ENCODE measurements at regions not wholly inside any gene's neighbourhood (a gene's known extent, or its start where the extent isn't known, plus 50 kb on each side); places are given as distances from the start of the nearest gene placed in this dataset.

- no peaks in the 10 kb centered on the region for H3K36me3 ChIP-seq
- TF ChIP-seq CTCF (IDR thresholded peaks at IDR 0.05; ENCODE audit: borderline replicate concordance), result no peak
- intact Hi-C loops (cut with micrococcal nuclease), result no loop called here
- DNase-seq, result no peak
- no peak overlapping the region for H3K4me3 ChIP-seq
- H3K4me1 ChIP-seq, result no peaks in the 10 kb centered on the region
- no peaks in the 10 kb centered on the region for H3K27me3 ChIP-seq (ENCODE audit: low read depth)
- H3K9me3 ChIP-seq (replicated peaks), result no peaks in the 10 kb centered on the region
- no peak overlapping the region for H3K27ac ChIP-seq (replicated peaks)
These were observed 121.2 kb upstream of the LNX1 start for GRCh38 chr4:53712408-53713020.

- Histone ChIP-seq H3K36me3 (no peaks in the 10 kb centered on the region), H3K27me3 (ENCODE audit: low read depth) (no peaks in the 10 kb centered on the region), H3K27ac (replicated peaks) (no peak overlapping the region), H3K9me3 (replicated peaks) (no peaks in the 10 kb centered on the region), H3K4me3 (no peak overlapping the region), H3K4me1 (no peaks in the 10 kb centered on the region)
- DNase-seq, result no peak
- TF ChIP-seq CTCF (IDR thresholded peaks at IDR 0.05; ENCODE audit: borderline replicate concordance), result no peak
- intact Hi-C loops (cut with micrococcal nuclease), result no loop called here
These were observed 120.6 kb upstream of the LNX1 start for GRCh38 chr4:53711926-53712325.

GRCh38 chr4:53709693-53710092, 118.4 kb upstream of the LNX1 start:
- no peak overlapping the region for H3K27ac ChIP-seq (replicated peaks)

GRCh38 chr4:53707491-53707890, 116.2 kb upstream of the LNX1 start:
- TF ChIP-seq CTCF (IDR thresholded peaks at IDR 0.05; ENCODE audit: borderline replicate concordance), result no peak
- Histone ChIP-seq H3K9me3 (replicated peaks) (no peaks in the 10 kb centered on the region), H3K4me1 (peaks cover 38% of the 10 kb centered on the region), H3K27me3 (ENCODE audit: low read depth) (no peaks in the 10 kb centered on the region), H3K36me3 (no peaks in the 10 kb centered on the region), H3K27ac (replicated peaks) (no peak overlapping the region), H3K4me3 (no peak overlapping the region)
- no peak for DNase-seq
- intact Hi-C loops (cut with micrococcal nuclease), result no loop called here

More at GRCh38 chr4:53709693-53710092, 118.4 kb upstream of the LNX1 start:
- no peak for TF ChIP-seq CTCF (IDR thresholded peaks at IDR 0.05; ENCODE audit: borderline replicate concordance)
- Histone ChIP-seq H3K4me3 (no peak overlapping the region), H3K4me1 (peaks cover 20% of the 10 kb centered on the region), H3K9me3 (replicated peaks) (no peaks in the 10 kb centered on the region), H3K36me3 (no peaks in the 10 kb centered on the region), H3K27me3 (ENCODE audit: low read depth) (no peaks in the 10 kb centered on the region)
- DNase-seq, result no peak
- intact Hi-C loops (cut with micrococcal nuclease), result no loop called here

- Histone ChIP-seq H3K4me3 (no peak overlapping the region), H3K4me1 (peaks cover 43% of the 10 kb centered on the region), H3K27me3 (ENCODE audit: low read depth) (no peaks in the 10 kb centered on the region), H3K36me3 (no peaks in the 10 kb centered on the region), H3K27ac (replicated peaks) (no peak overlapping the region), H3K9me3 (replicated peaks) (no peaks in the 10 kb centered on the region)
- intact Hi-C loops (cut with micrococcal nuclease), result no loop called here
- no peak for DNase-seq
- TF ChIP-seq CTCF (IDR thresholded peaks at IDR 0.05; ENCODE audit: borderline replicate concordance), result peak; percentile 75
These were observed 115.2 kb upstream of the LNX1 start for GRCh38 chr4:53706422-53707032.
